ENCODE measurements at regions not wholly inside any gene's neighbourhood (a gene's known extent, or its start where the extent isn't known, plus 50 kb on each side); places are given as distances from the start of the nearest gene placed in this dataset.

GRCh38 chr1:82800721-82801120 lies 1000.0 kb downstream of the ADGRL2 start:
- TF ChIP-seq CTCF (IDR thresholded peaks at IDR 0.05) (no peak), POLR2AphosphoS5 (IDR thresholded peaks at IDR 0.05) (no peak)
